ENCODE measurements at regions not wholly inside any gene's neighbourhood (a gene's known extent, or its start where the extent isn't known, plus 50 kb on each side); places are given as distances from the start of the nearest gene placed in this dataset.
A peak's percentile ranks its signal among the peaks of the same experiment; 100 is the strongest.

- Histone ChIP-seq H3K4me1 (ENCODE audit: insufficient read depth, low read length) (0 out of 2 replicates have a peak, but pooled peaks cover 3% of the 10 kb centered on the region), H3K36me3 (ENCODE audit: low read depth, low read length) (no peaks in the 10 kb centered on the region), H3K9ac (ENCODE audit: low read length) (no peak overlapping the region), H3F3A (ENCODE audit: low read length, unreplicated experiment) (no peaks in the 10 kb centered on the region), H3K27me3 (ENCODE audit: low read length) (no peaks in the 10 kb centered on the region), H4K20me1 (ENCODE audit: low read length) (no peaks in the 10 kb centered on the region), H3K4me2 (ENCODE audit: low read length) (no peak overlapping the region), H2AFZ (ENCODE audit: low read length) (no peak overlapping the region), H3K9me3 (ENCODE audit: low read length) (no peaks in the 10 kb centered on the region), H3K27ac (ENCODE audit: low read length) (no peak overlapping the region), H3K79me2 (ENCODE audit: low read length) (no peaks in the 10 kb centered on the region), H3K4me3 (ENCODE audit: low read length) (no peak overlapping the region), H3K9me2 (replicated peaks; ENCODE audit: low read length) (no peaks in the 10 kb centered on the region)
- BruUV-seq (replicated peaks): no TSS peak
- no peak for DNase-seq
- intact Hi-C loops (cut with micrococcal nuclease): loop anchor here (5.0 kb wide), 2 partner anchors 322 to 342 kb away; no protein-coding TSS in a partner anchor
- ATAC-seq: no peak
- ChIA-PET POLR2A (ENCODE audit: unreplicated experiment) (interaction anchor here (0.7 kb wide), 1 partner anchor 321 kb away, joined by 3 read pairs; no protein-coding TSS in a partner anchor), CTCF (interaction anchor here (0.7 to 1.3 kb wide), 2 partner anchors 97 to 326 kb away, joined by 3 to 4 read pairs; no protein-coding TSS in a partner anchor)
- TF ChIP-seq EZH2 (IDR thresholded peaks at IDR 0.05; ENCODE audit: low read length, unreplicated experiment): no peak
- TF ChIP-seq EZH2phosphoT487 (IDR thresholded peaks at IDR 0.05; ENCODE audit: borderline replicate concordance, low read length): no peak
- TF ChIP-seq CTCF (conservative IDR thresholded peaks at IDR 0.05; ENCODE audit: low read depth, low read length): no peak
These were observed 149.2 kb downstream of the XPNPEP1 start for GRCh38 chr10:109774121-109774440.

- Histone ChIP-seq H4K20me1 (ENCODE audit: low read length) (no peaks in the 10 kb centered on the region), H3K27me3 (ENCODE audit: low read length) (no peaks in the 10 kb centered on the region), H3K9ac (ENCODE audit: low read length) (no peak overlapping the region), H3K9me2 (replicated peaks; ENCODE audit: low read length) (no peaks in the 10 kb centered on the region), H3K9me3 (ENCODE audit: low read length) (no peaks in the 10 kb centered on the region), H3K27ac (ENCODE audit: low read length) (no peak overlapping the region), H3F3A (ENCODE audit: low read length, unreplicated experiment) (no peaks in the 10 kb centered on the region), H3K79me2 (ENCODE audit: low read length) (no peaks in the 10 kb centered on the region), H3K4me3 (ENCODE audit: low read length) (no peak overlapping the region), H3K36me3 (ENCODE audit: low read depth, low read length) (no peaks in the 10 kb centered on the region), H2AFZ (ENCODE audit: low read length) (no peak overlapping the region), H3K4me1 (ENCODE audit: insufficient read depth, low read length) (0 out of 2 replicates have a peak, but pooled peaks cover 3% of the 10 kb centered on the region), H3K4me2 (ENCODE audit: low read length) (no peak overlapping the region)
- TF ChIP-seq EZH2 (IDR thresholded peaks at IDR 0.05; ENCODE audit: low read length, unreplicated experiment) (no peak), CTCF (conservative IDR thresholded peaks at IDR 0.05; ENCODE audit: low read depth, low read length) (peak; percentile 72)
- no TSS peak for BruUV-seq (replicated peaks)
- POLR2A ChIA-PET (ENCODE audit: unreplicated experiment): interaction anchor here (0.7 kb wide), 1 partner anchor 321 kb away, joined by 3 read pairs; no protein-coding TSS in a partner anchor
- intact Hi-C loops (cut with micrococcal nuclease): loop anchor here (5.0 kb wide), 2 partner anchors 321 to 341 kb away; no protein-coding TSS in a partner anchor
- CTCF ChIA-PET: interaction anchor here (0.7 to 1.3 kb wide), 2 partner anchors 97 to 326 kb away, joined by 3 to 4 read pairs; no protein-coding TSS in a partner anchor
- peak; percentile 61 for DNase-seq
- peak; percentile 45 for ATAC-seq
These were observed 149.8 kb downstream of the XPNPEP1 start for GRCh38 chr10:109773288-109774120.

GRCh38 chr10:109770663-109771062 is 152.6 kb downstream of the XPNPEP1 start:
- Histone ChIP-seq H2AFZ (ENCODE audit: low read length) (no peak overlapping the region), H3K27ac (ENCODE audit: low read length) (no peak overlapping the region), H4K20me1 (ENCODE audit: low read length) (no peaks in the 10 kb centered on the region), H3K4me2 (ENCODE audit: low read length) (no peak overlapping the region), H3K27me3 (ENCODE audit: low read length) (no peaks in the 10 kb centered on the region), H3K4me1 (ENCODE audit: insufficient read depth, low read length) (0 out of 2 replicates have a peak, but pooled peaks cover 3% of the 10 kb centered on the region), H3K9me3 (ENCODE audit: low read length) (no peaks in the 10 kb centered on the region), H3F3A (ENCODE audit: low read length, unreplicated experiment) (no peaks in the 10 kb centered on the region), H3K9ac (ENCODE audit: low read length) (no peak overlapping the region), H3K9me2 (replicated peaks; ENCODE audit: low read length) (no peaks in the 10 kb centered on the region), H3K79me2 (ENCODE audit: low read length) (no peaks in the 10 kb centered on the region), H3K4me3 (ENCODE audit: low read length) (no peak overlapping the region), H3K36me3 (ENCODE audit: low read depth, low read length) (no peaks in the 10 kb centered on the region)
- TF ChIP-seq EZH2phosphoT487 (IDR thresholded peaks at IDR 0.05; ENCODE audit: borderline replicate concordance, low read length) (no peak), CTCF (conservative IDR thresholded peaks at IDR 0.05; ENCODE audit: low read depth, low read length) (no peak), EZH2 (IDR thresholded peaks at IDR 0.05; ENCODE audit: low read length, unreplicated experiment) (no peak)
- ATAC-seq (no peak), DNase-seq (no peak)
- intact Hi-C loops (cut with micrococcal nuclease): loop anchor here (5.0 kb wide), 2 partner anchors 318 to 338 kb away; no protein-coding TSS in a partner anchor
- BruUV-seq (replicated peaks): no TSS peak
- CTCF ChIA-PET: no interaction called here
- POLR2A ChIA-PET (ENCODE audit: unreplicated experiment): no interaction called here
